HG03457 (cell line): ENCODE measurements at regions not wholly inside any gene's neighbourhood (a gene's known extent, or its start where the extent isn't known, plus 50 kb on each side); places are given as distances from the start of the nearest gene placed in this dataset.

Experiments
- ATAC-seq: cut with Tn5 transposase; IDR thresholded peaks from one replicate; pipeline ENCODE4 v1.9.1; 2021; ENCODE audit warnings: moderate number of reproducible peaks; ENCODE audit not compliant: unreplicated experiment

GRCh38 chr21:16968436-16968835 lies 544.4 kb upstream of the CXADR start:
- ATAC-seq = no peak

- ATAC-seq = no peak
These were observed 543.2 kb upstream of the CXADR start for GRCh38 chr21:16969636-16970035.

GRCh38 chr21:16974060-16974459 lies 538.8 kb upstream of the CXADR start:
- no peak for ATAC-seq

GRCh38 chr21:16976193-16976592 lies 536.6 kb upstream of the CXADR start:
- ATAC-seq = no peak

- no peak for ATAC-seq
These were observed 534.4 kb upstream of the CXADR start for GRCh38 chr21:16978309-16978895.

- ATAC-seq = no peak
These were observed 533.3 kb upstream of the CXADR start for GRCh38 chr21:16979574-16979973.

- no peak for ATAC-seq
These were observed 529.4 kb upstream of the CXADR start for GRCh38 chr21:16983420-16983819.

- no peak for ATAC-seq
These were observed 520.4 kb upstream of the CXADR start for GRCh38 chr21:16992448-16992847.

GRCh38 chr21:16993416-16994038 lies 519.3 kb upstream of the CXADR start:
- ATAC-seq = no peak

- ATAC-seq = no peak
These were observed 510.1 kb upstream of the CXADR start for GRCh38 chr21:17002594-17003257.

- no peak for ATAC-seq
These were observed 509.6 kb upstream of the CXADR start for GRCh38 chr21:17003258-17003615.

GRCh38 chr21:17003763-17004373 lies 509.0 kb upstream of the CXADR start:
- ATAC-seq = no peak

- ATAC-seq = no peak
These were observed 480.6 kb upstream of the CXADR start for GRCh38 chr21:17032141-17032655.

GRCh38 chr21:17044696-17045095 lies 468.1 kb upstream of the CXADR start:
- ATAC-seq = no peak

- no peak for ATAC-seq
These were observed 467.5 kb upstream of the CXADR start for GRCh38 chr21:17045214-17045853.

- no peak for ATAC-seq
These were observed 463.9 kb upstream of the CXADR start for GRCh38 chr21:17048974-17049373.

GRCh38 chr21:17050156-17050555 lies 462.7 kb upstream of the CXADR start:
- ATAC-seq = no peak

GRCh38 chr21:17050646-17051045 lies 462.2 kb upstream of the CXADR start:
- ATAC-seq = no peak

- no peak for ATAC-seq
These were observed 461.8 kb upstream of the CXADR start for GRCh38 chr21:17051054-17051453.

- no peak for ATAC-seq
These were observed 459.5 kb upstream of the CXADR start for GRCh38 chr21:17053321-17053720.

- ATAC-seq = no peak
These were observed 452.9 kb upstream of the CXADR start for GRCh38 chr21:17059936-17060335.
